WTC11 (cell line): ENCODE measurements at regions not wholly inside any gene's neighbourhood (a gene's known extent, or its start where the extent isn't known, plus 50 kb on each side); places are given as distances from the start of the nearest gene placed in this dataset.
"Not testable (repeated sequence)": the region's sequence is repeated elsewhere in the genome, so short reads cannot be mapped to it uniquely, and the experiment has no call there.

ENCODE experiments used
- ATF3 ChIP-seq: sonication (generic); formaldehyde crosslinking; conservative IDR thresholded peaks from 2 replicates; pipeline ENCODE4 v1.8.1; 2022; ENCODE audit warnings: mild to moderate bottlenecking, missing genetic modification reagents
- ATF6 ChIP-seq: sonication (generic); formaldehyde crosslinking; IDR thresholded peaks from 2 replicates; pipeline ENCODE4 v1.8.1; 2023; ENCODE audit warnings: mild to moderate bottlenecking, missing genetic modification reagents
- CTCF ChIP-seq: fragments of 200-600 bp; IDR thresholded peaks from 2 replicates; pipeline ENCODE4 v1.8.0; 2022; ENCODE audit warnings: antibody characterized with exemption
- IRF2 ChIP-seq: sonication (generic); formaldehyde crosslinking; IDR thresholded peaks from 2 replicates; pipeline ENCODE4 v1.8.0; 2022; ENCODE audit warnings: low read depth, missing genetic modification reagents, borderline replicate concordance
- ZNF232 ChIP-seq: sonication (generic); formaldehyde crosslinking; IDR thresholded peaks from 2 replicates; pipeline ENCODE4 v1.8.0; 2022; ENCODE audit warnings: mild to moderate bottlenecking, missing genetic modification reagents
- TF ChIP-seq, protein P1 (sequence below): sonication (generic); formaldehyde crosslinking; IDR thresholded peaks from 2 replicates; pipeline ENCODE4 v1.8.1; 2022; ENCODE audit warnings: mild to moderate bottlenecking, missing genetic modification reagents, moderate library complexity, borderline replicate concordance
- TF ChIP-seq, protein P2 (sequence below): sonication (generic); formaldehyde crosslinking; IDR thresholded peaks from 2 replicates; pipeline ENCODE4 v1.8.0; 2022; ENCODE audit warnings: mild to moderate bottlenecking, missing genetic modification reagents

DNA sequence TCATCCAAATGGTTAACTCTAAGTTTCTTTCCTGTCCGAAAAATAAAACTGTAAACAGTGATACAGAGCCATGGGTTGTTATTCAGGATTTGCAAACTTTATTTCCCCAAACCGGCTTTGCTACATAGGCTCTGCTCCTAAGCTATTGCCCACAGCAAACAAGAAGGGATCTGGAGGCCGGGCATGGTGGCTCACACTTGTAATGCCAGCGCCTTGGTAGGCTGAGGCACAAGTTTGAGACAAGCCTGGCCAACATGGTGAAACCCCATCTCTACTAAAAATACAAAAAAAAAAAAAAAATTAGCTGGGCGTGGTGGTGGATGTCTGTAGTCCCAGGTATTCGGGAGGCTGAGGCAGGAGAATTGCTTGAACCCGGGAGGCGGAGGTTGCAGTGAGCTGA is 60.6 kb upstream of the PMEPA1 start:
- TF ChIP-seq CTCF; ATF3 (CRISPR knock-in tag); ATF6; IRF2 (CRISPR knock-in tag); ZNF232 (CRISPR knock-in tag): not testable (repeated sequence)
- TF ChIP-seq, protein P1, sequence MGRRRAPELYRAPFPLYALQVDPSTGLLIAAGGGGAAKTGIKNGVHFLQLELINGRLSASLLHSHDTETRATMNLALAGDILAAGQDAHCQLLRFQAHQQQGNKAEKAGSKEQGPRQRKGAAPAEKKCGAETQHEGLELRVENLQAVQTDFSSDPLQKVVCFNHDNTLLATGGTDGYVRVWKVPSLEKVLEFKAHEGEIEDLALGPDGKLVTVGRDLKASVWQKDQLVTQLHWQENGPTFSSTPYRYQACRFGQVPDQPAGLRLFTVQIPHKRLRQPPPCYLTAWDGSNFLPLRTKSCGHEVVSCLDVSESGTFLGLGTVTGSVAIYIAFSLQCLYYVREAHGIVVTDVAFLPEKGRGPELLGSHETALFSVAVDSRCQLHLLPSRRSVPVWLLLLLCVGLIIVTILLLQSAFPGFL (CRISPR knock-in tag), result not testable (repeated sequence)
- TF ChIP-seq, protein P2, sequence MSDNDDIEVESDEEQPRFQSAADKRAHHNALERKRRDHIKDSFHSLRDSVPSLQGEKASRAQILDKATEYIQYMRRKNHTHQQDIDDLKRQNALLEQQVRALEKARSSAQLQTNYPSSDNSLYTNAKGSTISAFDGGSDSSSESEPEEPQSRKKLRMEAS (CRISPR knock-in tag), result not testable (repeated sequence)
